Tibial nerve (tissue), 4 donors: ENCODE measurements at regions not wholly inside any gene's neighbourhood (a gene's known extent, or its start where the extent isn't known, plus 50 kb on each side); places are given as distances from the start of the nearest gene placed in this dataset.

Experiments used
- DNase-seq, 2 donors: peaks; one replicate each; pipeline ENCODE4 v3.0.0-alpha.2; 2019; ENCODE audit warnings: low spot score in 2 of 2
- H3K27ac ChIP-seq, 4 donors: fragments of 200-600 bp; sonication (generic) in 3 of 4; one replicate each; pipeline ENCODE4 v1.5.1; 2017 to 2019; ENCODE audit warnings: mild to moderate bottlenecking in 1 of 4
- H3K27me3 ChIP-seq, 2 donors: fragments of 200-600 bp; sonication (generic) in 1 of 2; one replicate each; pipeline versions ENCODE4 v1.5.1 to v1.6.0; 2017 to 2019
- H3K36me3 ChIP-seq, 3 donors: fragments of 200-600 bp; sonication (generic); one replicate each; pipeline ENCODE4 v1.5.1; 2018 to 2019
- H3K4me1 ChIP-seq, 4 donors: fragments of 200-600 bp; sonication (generic) in 3 of 4; one replicate each; pipeline ENCODE4 v1.5.1; 2017 to 2019
- H3K4me3 ChIP-seq, 4 donors: fragments of 200-600 bp; sonication (generic) in 3 of 4; one replicate each; pipeline ENCODE4 v1.5.1; 2017 to 2019; ENCODE audit warnings: mild to moderate bottlenecking in 1 of 4, moderate library complexity in 1 of 4
- H3K9me3 ChIP-seq, 4 donors: fragments of 200-600 bp; sonication (generic) in 3 of 4; one replicate each; pipeline ENCODE4 v1.5.1; 2017 to 2019
- CTCF ChIP-seq, 5 experiments: fragments of 200-600 bp in 3 of 5; fragments of 450-650 bp in 2 of 5; sonication (generic) in 3 of 5; IDR thresholded peaks; one replicate each; pipeline ENCODE4 v1.5.1; 2016 to 2019; ENCODE audit warnings: antibody characterized with exemption in 5 of 5, mild to moderate bottlenecking in 3 of 5, moderate library complexity in 2 of 5
- EP300 ChIP-seq, 2 donors: sonication (generic); formaldehyde crosslinking; IDR thresholded peaks; one replicate each; pipeline ENCODE4 v1.6.1; 2017; ENCODE audit warnings: antibody characterized with exemption in 2 of 2, mild to moderate bottlenecking in 1 of 2
- POLR2A ChIP-seq, 2 donors: fragments of 450-650 bp; IDR thresholded peaks; one replicate each; pipeline ENCODE4 v1.6.1; 2017; ENCODE audit warnings: antibody characterized with exemption in 2 of 2, mild to moderate bottlenecking in 2 of 2, moderate library complexity in 2 of 2
- WGBS, 2 donors: methylation state at CpG; one replicate each; pipeline ENCODE4 v1.1.5; 2018; 5-methylcytosine and 5-hydroxymethylcytosine counted together

- Histone ChIP-seq H3K9me3 (no peaks in the 10 kb centered on the region), H3K4me1 (no peaks in the 10 kb centered on the region), H3K36me3 (no peaks in the 10 kb centered on the region), H3K27ac (no peak overlapping the region), H3K27me3 (no peaks in the 10 kb centered on the region), H3K4me3 (no peak overlapping the region)
- WGBS, 2 donors = 62 to 68% methylated on average over 1 of the region's 1 CpG
- DNase-seq = no peak
- TF ChIP-seq EP300 (IDR thresholded peaks at IDR 0.05) (no peak), CTCF (IDR thresholded peaks at IDR 0.05) (no peak), POLR2A (IDR thresholded peaks at IDR 0.05) (no peak)
Measured at GRCh38 chr4:166280642-166281041, 407.6 kb downstream of the TLL1 start.

- H3K27ac ChIP-seq = no peak overlapping the region
- H3K4me1 ChIP-seq = no peaks in the 10 kb centered on the region
- no peaks in the 10 kb centered on the region for H3K36me3 ChIP-seq
- no peaks in the 10 kb centered on the region for H3K9me3 ChIP-seq
- WGBS, 2 donors = 0 to 45% methylated on average over 1 of the region's 1 CpG
- H3K27me3 ChIP-seq = no peaks in the 10 kb centered on the region
- no peak overlapping the region for H3K4me3 ChIP-seq
- DNase-seq = no peak
- TF ChIP-seq EP300 (IDR thresholded peaks at IDR 0.05) (no peak), CTCF (IDR thresholded peaks at IDR 0.05) (no peak), POLR2A (IDR thresholded peaks at IDR 0.05) (no peak)
Measured at GRCh38 chr4:166282081-166282770, 409.2 kb downstream of the TLL1 start.

- DNase-seq = no peak
- TF ChIP-seq CTCF (IDR thresholded peaks at IDR 0.05) (no peak), POLR2A (IDR thresholded peaks at IDR 0.05) (no peak), EP300 (IDR thresholded peaks at IDR 0.05) (no peak)
- no peak overlapping the region for H3K27ac ChIP-seq
- no peak overlapping the region for H3K4me3 ChIP-seq
- no peaks in the 10 kb centered on the region for H3K9me3 ChIP-seq
- no peaks in the 10 kb centered on the region for H3K36me3 ChIP-seq
- no peaks in the 10 kb centered on the region for H3K4me1 ChIP-seq
- no peaks in the 10 kb centered on the region for H3K27me3 ChIP-seq
Measured at GRCh38 chr4:166284221-166284620, 411.2 kb downstream of the TLL1 start.

- Histone ChIP-seq H3K36me3 (no peaks in the 10 kb centered on the region), H3K27ac (no peak overlapping the region), H3K4me3 (no peak overlapping the region), H3K4me1 (no peaks in the 10 kb centered on the region), H3K9me3 (no peaks in the 10 kb centered on the region), H3K27me3 (no peaks in the 10 kb centered on the region)
- no peak for DNase-seq
- 40 to 43% methylated on average over 4 of the region's 4 CpGs for WGBS, 2 donors
- no peak for TF ChIP-seq CTCF (IDR thresholded peaks at IDR 0.05)
- no peak for TF ChIP-seq POLR2A (IDR thresholded peaks at IDR 0.05)
- no peak for TF ChIP-seq EP300 (IDR thresholded peaks at IDR 0.05)
Measured at GRCh38 chr4:166290426-166290825, 417.4 kb downstream of the TLL1 start.

GRCh38 chr4:166293556-166293955 is 420.5 kb downstream of the TLL1 start:
- H3K4me3 ChIP-seq = no peak overlapping the region
- no peaks in the 10 kb centered on the region for H3K9me3 ChIP-seq
- no peaks in the 10 kb centered on the region for H3K4me1 ChIP-seq
- no peak overlapping the region for H3K27ac ChIP-seq
- H3K27me3 ChIP-seq = no peaks in the 10 kb centered on the region
- 31 to 64% methylated on average over 2 of the region's 2 CpGs for WGBS, 2 donors
- H3K36me3 ChIP-seq = no peaks in the 10 kb centered on the region
- TF ChIP-seq POLR2A (IDR thresholded peaks at IDR 0.05) = no peak
- TF ChIP-seq EP300 (IDR thresholded peaks at IDR 0.05) = no peak
- TF ChIP-seq CTCF (IDR thresholded peaks at IDR 0.05) = no peak
- no peak for DNase-seq
